Testis (tissue), 2 donors: ENCODE measurements at regions not wholly inside any gene's neighbourhood (a gene's known extent, or its start where the extent isn't known, plus 50 kb on each side); places are given as distances from the start of the nearest gene placed in this dataset.

Experiments used
- DNase-seq: peaks from one replicate; pipeline ENCODE4 v3.0.0-alpha.2; 2019
- H3K27ac ChIP-seq, 2 donors: fragments of 200-600 bp; sonication (generic); one replicate each; pipeline ENCODE4 v1.5.1; 2019
- H3K27me3 ChIP-seq: fragments of 200-600 bp; sonication (generic); one replicate; pipeline ENCODE4 v1.5.1; 2019
- H3K36me3 ChIP-seq: fragments of 200-600 bp; sonication (generic); one replicate; pipeline ENCODE4 v1.5.1; 2017; ENCODE audit warnings: low read depth; ENCODE audit errors: missing control alignments
- H3K4me1 ChIP-seq: fragments of 200-600 bp; sonication (generic); one replicate; pipeline ENCODE4 v1.5.1; 2019
- H3K4me3 ChIP-seq, 2 donors: fragments of 200-600 bp; sonication (generic); one replicate each; pipeline ENCODE4 v1.5.1; 2017 to 2019
- H3K9me3 ChIP-seq: fragments of 200-600 bp; sonication (generic); one replicate; pipeline ENCODE4 v1.5.1; 2017
- CTCF ChIP-seq, 3 experiments: fragments of 450-650 bp in 2 of 3; fragments of 200-600 bp in 1 of 3; sonication (generic) in 1 of 3; IDR thresholded peaks; one replicate each; pipeline ENCODE4 v1.5.1; 2016 to 2019; ENCODE audit warnings: antibody characterized with exemption in 3 of 3, mild to moderate bottlenecking in 2 of 3, moderate library complexity in 1 of 3
- POLR2A ChIP-seq: fragments of 450-650 bp; IDR thresholded peaks from one replicate; pipeline ENCODE4 v1.6.1; 2017; ENCODE audit warnings: antibody characterized with exemption, mild to moderate bottlenecking, moderate library complexity
- WGBS, 2 donors: methylation state at CpG; one replicate each; pipeline ENCODE4 v1.1.5; 2018; 5-methylcytosine and 5-hydroxymethylcytosine counted together
- intact Hi-C: fragments of 100-400 bp; cut with DNase I; formaldehyde crosslinking; loops from one replicate; pipeline ENCODE4 v1.15.1; 2023; ENCODE audit warnings: low total_unique reads

DNA sequence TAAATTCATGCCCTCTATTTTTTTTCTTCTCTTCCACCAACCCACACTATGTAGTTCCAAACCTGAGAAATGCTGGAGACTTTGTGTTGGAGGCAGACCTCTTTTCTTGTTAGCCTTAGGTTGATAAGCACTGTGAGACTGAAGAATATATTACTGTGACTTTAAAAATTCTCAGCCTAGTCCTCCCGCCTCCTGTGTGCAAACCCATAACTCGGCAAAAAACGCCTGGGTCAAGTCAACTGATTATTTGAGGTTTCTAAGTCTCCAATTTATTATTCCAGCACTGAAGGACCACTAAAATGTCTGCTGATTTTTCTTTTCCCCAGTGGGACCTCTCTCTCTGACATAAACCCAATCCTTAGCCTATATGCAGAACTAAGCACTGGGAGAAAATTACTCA is 1946.0 kb upstream of the RAG2 start:
- H3K27me3 ChIP-seq, result no peaks in the 10 kb centered on the region
- no peak overlapping the region for H3K27ac ChIP-seq
- intact Hi-C loops, result no loop called here
- no peak overlapping the region for H3K4me3 ChIP-seq
- 57 to 68% methylated on average over 3 of the region's 3 CpGs for WGBS, 2 donors
- no peaks in the 10 kb centered on the region for H3K9me3 ChIP-seq
- H3K4me1 ChIP-seq, result no peaks in the 10 kb centered on the region
- DNase-seq, result no peak
- TF ChIP-seq CTCF (IDR thresholded peaks at IDR 0.05), result no peak
- no peak for TF ChIP-seq POLR2A
- H3K36me3 ChIP-seq, result no peaks in the 10 kb centered on the region

- no peaks in the 10 kb centered on the region for H3K9me3 ChIP-seq
- no peak overlapping the region for H3K27ac ChIP-seq
- no peaks in the 10 kb centered on the region for H3K4me1 ChIP-seq
- intact Hi-C loops, result no loop called here
- WGBS, 2 donors, result 77 to 86% methylated on average over 1 of the region's 1 CpG
- DNase-seq, result no peak
- no peaks in the 10 kb centered on the region for H3K36me3 ChIP-seq
- H3K4me3 ChIP-seq, result no peak overlapping the region
- no peaks in the 10 kb centered on the region for H3K27me3 ChIP-seq
- TF ChIP-seq CTCF (IDR thresholded peaks at IDR 0.05) (no peak), POLR2A (no peak)
These were observed 1945.3 kb upstream of the RAG2 start for GRCh38 chr11:38543311-38543710.

DNA sequence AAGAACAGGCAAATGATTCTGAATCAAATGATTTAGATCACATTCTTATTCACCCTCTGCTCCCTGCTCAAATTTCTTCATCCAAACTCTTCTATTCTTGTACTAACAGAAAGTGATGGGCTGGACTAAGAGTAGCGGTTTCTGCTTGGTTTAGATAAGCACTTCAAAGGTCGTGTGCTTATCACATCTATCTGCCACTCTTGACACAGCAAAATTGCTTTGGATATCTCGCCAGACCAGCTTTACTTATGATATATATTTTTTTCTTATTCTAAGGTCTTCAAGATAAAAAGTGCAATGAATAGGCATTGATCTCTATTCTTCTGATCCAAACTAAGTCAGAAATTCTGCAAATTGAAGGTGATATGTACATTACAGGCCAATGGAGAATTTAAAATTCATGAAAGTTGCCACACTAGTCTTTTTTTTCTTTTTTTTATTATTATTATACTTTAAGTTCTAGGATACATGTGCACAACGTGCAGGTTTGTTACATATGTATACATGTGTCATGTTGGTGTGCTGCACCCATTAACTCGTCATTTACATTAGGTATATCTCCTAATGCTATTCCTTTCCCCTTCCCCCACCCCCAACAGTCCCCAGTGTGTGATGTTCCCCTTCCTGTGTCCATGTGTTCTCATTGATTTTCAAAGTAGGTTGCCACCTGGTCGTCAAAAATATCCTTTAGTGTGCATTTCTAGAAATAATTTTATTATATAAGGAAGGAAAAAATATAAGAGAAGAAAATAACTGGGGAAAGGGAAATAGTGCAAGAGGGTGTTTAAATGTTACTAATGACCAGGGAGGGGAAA is 1941.0 kb upstream of the RAG2 start:
- no peak overlapping the region for H3K27ac ChIP-seq
- TF ChIP-seq POLR2A, result no peak
- H3K9me3 ChIP-seq, result no peaks in the 10 kb centered on the region
- intact Hi-C loops, result no loop called here
- 61 to 65% methylated on average over 6 of the region's 6 CpGs for WGBS, 2 donors
- H3K4me3 ChIP-seq, result no peak overlapping the region
- no peak for DNase-seq
- H3K36me3 ChIP-seq, result no peaks in the 10 kb centered on the region
- no peaks in the 10 kb centered on the region for H3K27me3 ChIP-seq
- H3K4me1 ChIP-seq, result no peaks in the 10 kb centered on the region

- no peak overlapping the region for H3K4me3 ChIP-seq
- H3K4me1 ChIP-seq, result no peaks in the 10 kb centered on the region
- H3K27me3 ChIP-seq, result no peaks in the 10 kb centered on the region
- H3K36me3 ChIP-seq, result no peaks in the 10 kb centered on the region
- WGBS, 2 donors, result 87 to 90% methylated on average over 2 of the region's 2 CpGs
- intact Hi-C loops, result no loop called here
- H3K27ac ChIP-seq, result no peak overlapping the region
- H3K9me3 ChIP-seq, result no peaks in the 10 kb centered on the region
- no peak for TF ChIP-seq CTCF (IDR thresholded peaks at IDR 0.05)
- no peak for TF ChIP-seq POLR2A
- DNase-seq, result no peak
These were observed 1932.2 kb upstream of the RAG2 start for GRCh38 chr11:38530226-38530625.

DNA sequence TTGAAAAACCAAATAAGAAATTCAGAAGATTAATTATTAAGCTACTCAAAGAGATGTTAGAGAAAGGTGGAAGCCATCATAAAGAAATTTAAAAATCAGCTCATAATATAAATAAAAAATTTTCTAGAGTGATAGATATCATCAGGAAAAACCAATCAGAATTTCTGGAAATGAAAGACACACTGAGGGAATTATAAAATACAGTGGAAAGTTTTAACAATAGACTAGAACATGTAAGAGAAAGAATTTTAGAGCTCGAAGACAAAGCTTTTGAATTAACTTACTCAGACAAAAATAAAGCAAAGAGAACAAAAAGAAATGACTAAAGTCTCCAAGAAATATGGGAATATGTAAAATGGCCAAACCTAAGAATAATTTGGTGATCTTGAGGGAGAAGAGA is 1926.9 kb upstream of the RAG2 start:
- Histone ChIP-seq H3K36me3 (no peaks in the 10 kb centered on the region), H3K9me3 (no peaks in the 10 kb centered on the region), H3K27me3 (no peaks in the 10 kb centered on the region), H3K4me3 (no peak overlapping the region), H3K4me1 (no peaks in the 10 kb centered on the region), H3K27ac (no peak overlapping the region)
- TF ChIP-seq CTCF (IDR thresholded peaks at IDR 0.05) (no peak), POLR2A (no peak)
- 84 to 87% methylated on average over 1 of the region's 1 CpG for WGBS, 2 donors
- no peak for DNase-seq
- intact Hi-C loops, result no loop called here
